Stimulated activated CD8-positive, alpha-beta memory T cell treated with anti-CD3 and anti-CD28 coated beads, Interleukin-7, amount 100 ng/mL, for 4 hours (primary cell): ENCODE measurements at regions not wholly inside any gene's neighbourhood (a gene's known extent, or its start where the extent isn't known, plus 50 kb on each side); places are given as distances from the start of the nearest gene placed in this dataset.
"Not testable (repeated sequence)": the region's sequence is repeated elsewhere in the genome, so short reads cannot be mapped to it uniquely, and the experiment has no call there.

Experiments used
- DNase-seq, 2 donors: peaks; one replicate each; pipeline ENCODE4 v3.0.0-alpha.2; 2020; ENCODE audit warnings: low read depth in 2 of 2

DNA sequence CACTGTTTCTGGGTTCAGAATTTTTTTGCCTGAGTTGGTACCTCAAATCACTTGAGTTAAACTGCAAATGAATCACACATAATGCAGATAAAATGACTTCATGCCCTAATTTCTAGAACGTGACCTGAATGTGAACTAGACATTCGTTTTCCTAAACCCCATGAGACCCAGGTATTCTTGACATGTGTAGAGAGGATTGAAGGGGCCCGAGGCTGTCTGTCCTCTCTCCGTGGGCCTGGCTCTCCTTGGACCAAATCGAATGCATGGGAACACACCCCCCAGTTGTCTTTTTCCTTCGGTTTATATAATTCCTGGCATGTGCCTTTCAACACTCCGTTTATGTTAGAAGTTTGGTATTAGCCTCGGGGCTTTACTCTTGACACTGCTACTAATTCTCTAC is 262.4 kb upstream of the PLGLB2 start:
- not testable (repeated sequence) for DNase-seq

DNA sequence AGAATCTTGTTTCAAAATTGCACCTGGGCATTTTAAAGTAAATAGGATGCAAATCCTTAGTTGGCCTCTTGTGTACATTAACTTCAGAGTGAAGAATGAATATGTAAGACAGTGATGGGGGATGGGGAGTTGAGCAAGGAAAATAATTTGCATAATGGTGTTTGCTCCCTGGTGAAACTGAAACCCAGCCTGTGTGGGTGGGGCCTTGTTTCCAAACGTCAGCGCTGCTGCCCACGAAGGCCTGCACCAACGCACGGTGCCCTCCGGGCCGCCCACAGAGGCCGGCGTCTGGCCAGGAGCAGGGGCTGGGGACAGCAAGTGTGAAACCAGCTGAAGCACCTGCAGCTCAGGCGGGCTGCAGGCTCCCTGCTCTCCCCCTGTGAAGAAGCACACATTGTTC is 262.0 kb upstream of the PLGLB2 start:
- DNase-seq: not testable (repeated sequence)

- not testable (repeated sequence) for DNase-seq
Measured at GRCh38 chr2:87486413-87486812, 261.5 kb upstream of the PLGLB2 start.

DNA sequence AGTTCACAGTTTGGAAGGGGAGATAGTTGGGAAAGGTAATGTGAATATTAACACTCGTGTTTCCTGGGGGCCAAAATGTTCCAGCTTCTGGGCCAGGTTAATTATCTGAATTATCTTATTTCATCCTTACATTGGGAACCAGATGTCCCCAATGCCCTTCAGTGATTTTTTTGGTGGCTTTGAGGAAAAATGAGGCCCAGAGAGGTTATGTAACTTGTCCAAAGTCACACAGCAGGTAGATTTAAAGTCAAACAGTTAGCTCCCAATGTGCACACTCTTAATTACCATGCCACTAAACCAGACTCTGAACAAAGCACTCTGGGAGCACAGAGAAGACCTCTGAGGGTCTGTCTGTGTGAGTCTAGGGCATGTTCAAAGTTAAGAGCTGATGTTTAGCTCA is 259.9 kb upstream of the PLGLB2 start:
- DNase-seq: not testable (repeated sequence)

- DNase-seq: not testable (repeated sequence)
Measured at GRCh38 chr2:87488991-87489390, 258.9 kb upstream of the PLGLB2 start.

- not testable (repeated sequence) for DNase-seq
Measured at GRCh38 chr2:87494846-87495245, 253.0 kb upstream of the PLGLB2 start.

DNA sequence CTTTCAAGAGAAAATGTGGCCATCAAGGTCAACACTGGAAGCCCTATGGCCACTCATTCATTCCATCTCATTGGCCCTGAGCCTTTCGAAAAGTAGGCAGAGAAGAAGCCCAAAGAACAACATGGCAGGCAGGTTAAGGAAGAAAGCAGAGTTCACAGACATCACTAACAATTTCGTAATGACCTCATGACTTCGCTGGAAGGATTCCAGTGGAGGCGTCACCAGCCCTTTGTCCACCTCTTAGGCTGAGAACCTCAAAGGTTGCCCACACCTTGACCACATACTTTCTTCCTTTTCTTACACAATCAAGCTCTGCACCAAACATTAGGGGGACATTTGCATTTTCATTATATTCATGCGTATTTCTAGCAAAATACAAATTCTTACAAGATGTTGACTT is 252.4 kb upstream of the PLGLB2 start:
- DNase-seq: not testable (repeated sequence)

DNA sequence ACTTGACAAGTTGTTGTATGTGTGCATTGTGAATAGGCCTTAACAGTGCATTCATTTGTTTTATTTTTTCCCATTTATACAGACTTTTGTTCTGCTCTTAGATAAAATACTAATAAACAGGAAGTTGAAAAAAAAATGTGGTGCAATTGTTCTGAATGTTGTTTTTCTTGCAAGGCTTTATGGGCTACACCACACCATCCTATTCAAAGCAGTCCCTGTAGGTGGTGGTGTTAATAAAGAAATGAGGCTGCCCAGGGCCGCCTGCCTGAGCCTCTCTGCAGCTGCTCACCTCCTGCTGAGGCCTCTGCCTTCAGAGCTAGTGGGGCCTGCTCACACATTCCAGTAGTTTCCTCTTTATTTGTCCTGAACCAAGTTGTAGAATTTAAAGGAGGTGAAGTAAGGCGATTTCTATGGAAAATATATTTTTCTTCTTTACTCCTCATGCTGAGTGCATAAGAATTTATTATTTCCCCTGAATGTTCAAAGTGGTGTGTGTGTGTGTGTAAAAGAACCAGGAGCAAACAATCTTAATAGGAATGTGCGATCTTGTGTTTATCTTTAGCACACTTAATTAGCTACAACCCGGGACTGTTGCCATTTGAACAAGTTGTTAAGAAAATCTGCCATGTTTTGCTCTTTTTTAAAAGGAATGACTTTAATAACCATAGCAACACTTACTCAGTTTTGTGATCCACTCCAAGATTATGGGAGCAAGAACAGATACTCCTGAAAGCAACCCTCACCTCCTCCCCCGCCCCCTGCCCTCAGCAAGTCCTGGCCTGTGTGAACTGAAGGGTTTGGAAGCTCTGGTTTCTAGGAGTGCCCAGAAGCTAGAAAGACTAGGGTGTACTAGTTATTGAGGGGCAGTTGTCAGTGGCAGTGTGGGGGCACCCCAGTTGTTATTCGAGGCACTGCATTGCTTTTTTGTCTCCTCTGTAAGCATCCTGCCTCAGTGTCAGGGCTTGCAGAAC is 251.6 kb upstream of the PLGLB2 start:
- not testable (repeated sequence) for DNase-seq

- not testable (repeated sequence) for DNase-seq
Measured at GRCh38 chr2:87497135-87497534, 250.8 kb upstream of the PLGLB2 start.

DNA sequence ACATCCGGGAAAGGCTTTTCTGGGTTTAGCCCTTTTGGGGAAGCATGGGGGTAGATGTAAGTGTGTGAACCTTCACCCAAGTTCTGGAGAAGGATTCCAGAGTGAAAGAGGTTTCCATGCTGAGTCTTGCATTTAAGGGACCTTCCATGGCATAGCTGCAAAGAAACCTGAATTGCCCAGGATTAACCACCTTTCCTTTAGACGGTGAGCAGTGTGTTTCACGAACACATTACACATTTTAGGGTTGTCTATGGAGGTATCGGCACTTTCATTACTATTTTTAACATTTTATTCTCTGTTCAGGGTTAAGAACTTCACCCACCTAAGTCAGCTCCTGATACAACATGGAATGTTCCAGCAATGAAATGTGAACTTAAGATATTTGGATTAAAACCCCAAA is 250.2 kb upstream of the PLGLB2 start:
- DNase-seq: not testable (repeated sequence)

DNA sequence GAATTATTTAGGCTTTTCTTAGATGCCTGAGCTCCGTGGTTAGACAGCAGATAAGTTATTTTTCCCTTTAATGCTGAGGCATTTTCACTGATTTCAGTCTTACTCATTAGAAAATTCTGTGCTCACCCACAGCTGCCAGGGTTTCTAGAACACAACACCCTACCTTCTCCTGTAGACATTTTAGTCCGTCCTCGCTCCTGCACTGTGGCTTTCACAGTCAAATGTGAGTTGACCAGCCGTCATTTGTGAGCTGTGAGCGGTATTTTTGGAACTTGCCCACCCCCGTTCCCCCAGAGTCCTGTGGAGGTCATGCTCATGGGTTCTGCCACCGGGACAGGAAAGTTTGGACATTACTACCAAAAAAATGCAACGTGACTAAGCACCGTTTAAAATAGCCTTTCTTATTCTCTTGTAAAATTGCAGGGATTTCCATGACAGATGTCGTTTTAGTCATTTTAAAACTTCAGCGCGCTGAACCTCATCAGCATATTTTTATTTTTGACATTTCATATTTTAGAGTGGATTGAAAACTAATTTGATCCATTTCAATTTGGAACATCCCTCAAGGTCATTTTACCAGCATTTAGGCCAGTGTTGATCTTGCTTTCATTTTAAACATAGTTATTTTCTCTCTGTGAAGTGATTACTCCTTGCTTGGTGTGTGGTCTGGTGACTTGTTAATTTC is 249.6 kb upstream of the PLGLB2 start:
- DNase-seq: not testable (repeated sequence)

DNA sequence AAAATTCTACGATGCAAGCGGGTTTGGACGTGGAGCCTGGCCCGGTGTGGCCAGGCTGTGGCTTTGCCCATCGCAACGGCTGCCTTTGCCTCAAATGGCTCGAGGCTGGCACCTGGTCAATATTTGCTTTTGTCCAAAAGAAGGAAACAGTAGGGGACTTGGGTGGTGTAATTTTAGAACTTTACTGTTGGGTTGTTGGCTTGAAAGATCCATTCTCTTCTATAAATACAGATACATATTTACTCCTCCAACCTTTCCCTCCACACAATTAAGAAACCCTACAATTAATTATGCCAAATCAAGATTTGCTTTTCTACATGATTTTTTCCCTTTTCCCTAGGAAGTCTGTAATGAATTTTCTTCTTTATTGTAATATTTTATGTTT is 249.0 kb upstream of the PLGLB2 start:
- DNase-seq: not testable (repeated sequence)

DNA sequence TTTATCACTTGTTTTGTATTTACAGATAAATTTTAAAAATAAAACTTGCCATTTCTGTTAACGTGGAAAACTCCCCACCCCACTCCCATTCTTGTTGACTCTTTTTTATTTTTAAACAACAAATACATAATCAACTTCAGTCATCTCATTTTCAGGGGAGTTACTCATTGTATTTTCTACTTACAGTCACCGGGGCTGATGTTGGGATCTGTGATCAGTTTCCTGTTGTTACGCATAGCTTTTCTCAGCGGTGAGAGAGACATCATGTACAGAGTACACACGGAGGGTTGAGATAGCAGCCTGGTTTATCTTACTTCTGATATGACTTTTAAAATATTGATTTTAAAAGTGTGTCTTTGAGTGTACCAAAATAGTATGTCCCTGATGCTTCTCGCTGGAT is 248.0 kb upstream of the PLGLB2 start:
- DNase-seq: not testable (repeated sequence)

DNA sequence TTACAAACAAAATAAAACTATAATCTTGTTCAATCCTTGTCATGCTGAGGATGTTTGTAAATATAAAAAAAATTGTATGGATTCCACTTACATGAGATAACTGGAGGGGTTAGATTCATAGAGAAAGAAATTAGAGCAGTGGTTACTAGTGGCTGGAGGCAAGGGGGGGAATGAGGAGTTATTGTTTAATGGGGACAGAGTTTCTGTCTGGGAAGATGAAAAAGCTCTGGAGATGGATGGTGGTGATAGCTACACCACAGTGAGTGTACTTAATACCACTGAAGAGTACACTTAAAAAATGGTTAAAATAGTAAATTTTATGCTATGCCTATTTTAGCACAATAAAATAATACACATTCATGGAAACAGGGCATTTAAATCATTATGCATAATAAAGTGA is 247.5 kb upstream of the PLGLB2 start:
- not testable (repeated sequence) for DNase-seq

DNA sequence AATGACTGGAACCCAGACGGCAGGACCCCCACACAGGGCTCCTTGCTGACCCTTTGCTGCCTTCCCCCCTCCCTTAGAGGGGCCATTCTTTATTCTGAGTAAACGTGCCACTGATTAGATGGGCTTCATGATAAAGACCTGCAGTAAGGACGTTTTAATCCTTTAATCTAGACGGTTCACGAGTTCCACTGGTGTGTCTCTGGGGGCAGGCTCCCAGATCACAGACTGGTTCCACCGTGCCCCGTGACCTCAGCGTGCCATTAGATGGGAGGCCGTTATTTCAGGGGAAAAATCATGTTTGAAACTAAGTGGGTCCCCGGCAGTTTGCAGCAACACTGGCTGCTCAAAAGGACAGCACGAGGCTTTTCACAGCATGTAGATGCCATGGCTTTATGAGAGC is 246.9 kb upstream of the PLGLB2 start:
- not testable (repeated sequence) for DNase-seq

GRCh38 chr2:87502948-87503347 is 244.9 kb upstream of the PLGLB2 start:
- not testable (repeated sequence) for DNase-seq

DNA sequence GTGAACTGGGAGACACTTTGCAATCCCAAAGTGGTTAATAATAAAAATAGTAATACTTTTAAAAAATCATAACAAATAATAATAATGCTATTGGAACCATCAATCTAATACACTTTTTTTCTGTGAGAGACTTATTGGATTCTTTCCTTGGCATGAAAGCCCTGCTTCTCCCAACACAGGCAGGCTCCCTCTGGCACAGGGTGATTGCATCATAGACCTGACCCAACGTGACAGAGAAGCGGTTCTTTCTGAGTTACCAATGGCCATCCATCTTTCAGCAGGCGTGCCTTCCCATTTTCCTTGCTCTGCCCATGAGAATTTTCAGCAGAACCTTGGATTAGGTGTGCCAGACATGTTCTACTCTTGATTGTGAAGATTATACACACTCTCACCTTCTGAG is 242.6 kb upstream of the PLGLB2 start:
- DNase-seq: not testable (repeated sequence)

DNA sequence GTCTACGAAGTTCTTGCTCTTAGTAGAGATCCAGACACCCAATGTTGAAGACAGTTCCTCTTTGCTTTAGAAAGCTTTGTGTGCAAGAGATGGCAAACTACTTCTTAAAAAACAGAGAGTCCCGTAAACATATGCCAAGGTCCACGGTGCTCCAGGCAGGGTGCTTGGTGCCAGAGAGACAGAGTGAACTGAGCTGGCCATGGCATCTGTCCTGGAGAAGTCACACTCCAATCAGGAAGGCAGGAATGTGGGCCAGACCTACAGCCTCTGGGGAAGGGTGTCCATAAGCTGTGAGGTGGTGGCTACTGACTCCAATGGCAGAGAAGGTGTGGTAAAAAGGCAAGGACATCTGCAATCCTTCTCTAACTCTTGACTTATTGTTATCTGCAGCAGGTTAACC is 242.0 kb upstream of the PLGLB2 start:
- DNase-seq: not testable (repeated sequence)

DNA sequence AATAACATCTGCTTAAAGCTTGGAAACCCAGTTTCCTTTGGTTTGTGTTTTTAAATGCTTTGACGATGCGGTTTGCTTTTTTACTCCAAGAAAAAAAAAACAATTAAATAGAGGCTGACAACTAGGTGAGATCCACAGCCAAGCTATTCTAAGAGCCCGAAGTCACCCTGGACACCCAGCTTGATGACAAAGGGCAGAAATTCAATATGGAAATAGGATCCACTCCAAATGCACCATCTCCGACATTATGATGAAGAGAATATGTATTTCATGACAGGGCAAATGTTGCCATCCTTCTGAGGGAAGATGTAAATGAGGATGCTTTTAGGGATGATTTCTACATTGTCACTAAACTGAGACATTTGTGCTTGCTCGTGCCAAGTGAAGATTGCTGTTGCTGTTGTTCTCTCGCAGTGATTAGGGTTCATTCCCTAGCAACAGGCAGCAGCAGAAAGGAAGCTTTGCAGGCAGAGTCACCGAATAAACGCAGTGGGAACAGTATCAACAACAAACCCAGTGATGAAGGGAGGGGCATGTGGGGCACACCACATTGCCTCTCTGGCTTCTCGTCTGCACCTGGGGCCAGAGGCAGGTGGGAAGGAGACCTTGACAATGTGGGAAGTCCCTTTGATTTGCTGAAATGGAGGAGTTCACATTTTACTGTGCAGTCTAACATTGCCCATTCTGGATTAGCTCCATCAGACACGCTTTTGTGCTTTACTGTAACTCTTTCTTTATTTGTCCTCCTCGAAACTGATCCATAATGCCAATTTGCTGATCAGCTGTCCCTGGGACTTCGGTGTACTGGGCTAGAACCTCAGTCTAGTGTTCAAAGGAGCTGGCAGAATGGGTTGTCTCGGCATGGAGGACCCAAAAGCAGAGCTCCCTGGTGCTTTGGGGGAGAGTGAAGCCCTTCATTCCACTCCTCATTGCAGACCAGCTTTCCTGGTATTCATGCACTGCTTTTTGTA is 240.2 kb upstream of the PLGLB2 start:
- not testable (repeated sequence) for DNase-seq

GRCh38 chr2:87511195-87511778 is 236.6 kb upstream of the PLGLB2 start:
- DNase-seq: not testable (repeated sequence)

GRCh38 chr2:87512864-87513530 is 234.9 kb upstream of the PLGLB2 start:
- not testable (repeated sequence) for DNase-seq
